Neural cell (in vitro differentiated cells): ENCODE measurements at regions not wholly inside any gene's neighbourhood (a gene's known extent, or its start where the extent isn't known, plus 50 kb on each side); places are given as distances from the start of the nearest gene placed in this dataset.

Experiments
- H2AFZ ChIP-seq: fragments of 200-600, 300-800 bp; sonication (generic), shearing (Covaris generic); 2 replicates; pipeline ENCODE4 v1.6.0; 2014; ENCODE audit warnings: low read depth, mild to moderate bottlenecking, antibody characterized with exemption, low read length, moderate library complexity
- H3F3A ChIP-seq: fragments of 200-600 bp; shearing (Covaris generic); 2 replicates; pipeline ENCODE4 v1.6.1; 2016; ENCODE audit warnings: mild to moderate bottlenecking, moderate library complexity, mixed read lengths, antibody characterized with exemption, low read length; ENCODE audit not compliant: insufficient read depth, poor library complexity, severe bottlenecking
- H3K27ac ChIP-seq: fragments of 200-600, 300-800 bp; sonication (generic), shearing (Covaris generic); 2 replicates; pipeline ENCODE4 v1.5.1; 2014; ENCODE audit warnings: mild to moderate bottlenecking, low read length, moderate library complexity
- H3K27me3 ChIP-seq: fragments of 300-800, 200-600 bp; sonication (generic), shearing (Covaris generic); 2 replicates; pipeline ENCODE4 v1.6.0; 2014; ENCODE audit warnings: mild to moderate bottlenecking, low read depth, low read length, moderate library complexity; ENCODE audit not compliant: insufficient read depth
- H3K36me3 ChIP-seq: fragments of 300-800, 200-600 bp; sonication (generic), shearing (Covaris generic); 2 replicates; pipeline ENCODE4 v1.5.1; 2014; ENCODE audit warnings: mild to moderate bottlenecking, antibody characterized with exemption, low read length, moderate library complexity; ENCODE audit not compliant: insufficient read depth
- H3K4me2 ChIP-seq: fragments of 300-800, 200-600 bp; sonication (generic), shearing (Covaris generic); 2 replicates; pipeline ENCODE4 v1.6.0; 2014; ENCODE audit warnings: mild to moderate bottlenecking, low read length
- H3K4me3 ChIP-seq: fragments of 300-800, 200-600 bp; sonication (generic), shearing (Covaris generic); 2 replicates; pipeline ENCODE4 v1.5.1; 2014; ENCODE audit warnings: mild to moderate bottlenecking, low read length, moderate library complexity
- H3K79me2 ChIP-seq: fragments of 200-600 bp; shearing (Covaris generic); replicated peaks from 2 replicates; pipeline ENCODE4 v1.6.0; 2014; ENCODE audit warnings: mild to moderate bottlenecking, low read length, moderate library complexity; ENCODE audit not compliant: insufficient read depth
- H3K9ac ChIP-seq: fragments of 300-800, 200-600 bp; sonication (generic), shearing (Covaris generic); 2 replicates; pipeline ENCODE4 v1.6.1; 2016; ENCODE audit warnings: mild to moderate bottlenecking, low read length, mixed read lengths
- H3K9me2 ChIP-seq: fragments of 200-600 bp; shearing (Covaris generic); 2 replicates; pipeline ENCODE4 v1.6.1; 2016; ENCODE audit warnings: mild to moderate bottlenecking, low read length, mixed read lengths; ENCODE audit not compliant: insufficient read depth
- H3K9me3 ChIP-seq: fragments of 200-600, 300-800 bp; sonication (generic), shearing (Covaris generic); 2 replicates; pipeline ENCODE4 v1.6.1; 2016; ENCODE audit warnings: mild to moderate bottlenecking, mixed run types, low read length, moderate library complexity, mixed read lengths
- H4K20me1 ChIP-seq: fragments of 200-600 bp; shearing (Covaris generic); 2 replicates; pipeline ENCODE4 v1.6.1; 2016; ENCODE audit warnings: mild to moderate bottlenecking, mixed run types; ENCODE audit not compliant: insufficient read depth
- EP300 ChIP-seq: fragments of 450-650 bp; conservative IDR thresholded peaks from 2 replicates; pipeline ENCODE4 v1.6.1; 2014; ENCODE audit warnings: antibody characterized with exemption, mild to moderate bottlenecking, moderate library complexity; ENCODE audit not compliant: poor library complexity, severe bottlenecking
- EZH2 ChIP-seq: fragments of 200-600, 300-800 bp; shearing (Covaris generic), sonication (generic); IDR thresholded peaks from 2 replicates; pipeline ENCODE4 v1.6.1; 2014; ENCODE audit warnings: antibody characterized with exemption, low read length, borderline replicate concordance, mild to moderate bottlenecking; ENCODE audit not compliant: insufficient read depth, poor library complexity, severe bottlenecking
- MXI1 ChIP-seq: fragments of 450-650 bp; conservative IDR thresholded peaks from 2 replicates; pipeline ENCODE4 v1.6.1; 2014; ENCODE audit warnings: antibody characterized with exemption, mild to moderate bottlenecking; ENCODE audit not compliant: poor library complexity, severe bottlenecking
- POLR2AphosphoS5 ChIP-seq: IDR thresholded peaks from 2 replicates; pipeline ENCODE4 v1.6.1; 2012
- RAD21 ChIP-seq: fragments of 450-650 bp; conservative IDR thresholded peaks from 2 replicates; pipeline ENCODE4 v1.6.1; 2014; ENCODE audit warnings: antibody characterized with exemption, mild to moderate bottlenecking, moderate library complexity
- SMC3 ChIP-seq: fragments of 450-650 bp; conservative IDR thresholded peaks from 2 replicates; pipeline ENCODE4 v1.6.1; 2014; ENCODE audit warnings: antibody characterized with exemption, mild to moderate bottlenecking, moderate library complexity; ENCODE audit not compliant: poor library complexity
- TAF1 ChIP-seq: IDR thresholded peaks from 2 replicates; pipeline ENCODE4 v1.6.1; 2012; ENCODE audit warnings: low read depth
- TF ChIP-seq, protein P1 (sequence below): fragments of 450-650 bp; IDR thresholded peaks from 2 replicates; pipeline ENCODE4 v1.5.1; 2014; ENCODE audit warnings: antibody characterized with exemption, mild to moderate bottlenecking, moderate library complexity; ENCODE audit not compliant: poor library complexity, severe bottlenecking
- TF ChIP-seq, protein P2 (sequence below): IDR thresholded peaks from 2 replicates; pipeline ENCODE4 v1.6.1; 2012; ENCODE audit warnings: borderline replicate concordance

DNA sequence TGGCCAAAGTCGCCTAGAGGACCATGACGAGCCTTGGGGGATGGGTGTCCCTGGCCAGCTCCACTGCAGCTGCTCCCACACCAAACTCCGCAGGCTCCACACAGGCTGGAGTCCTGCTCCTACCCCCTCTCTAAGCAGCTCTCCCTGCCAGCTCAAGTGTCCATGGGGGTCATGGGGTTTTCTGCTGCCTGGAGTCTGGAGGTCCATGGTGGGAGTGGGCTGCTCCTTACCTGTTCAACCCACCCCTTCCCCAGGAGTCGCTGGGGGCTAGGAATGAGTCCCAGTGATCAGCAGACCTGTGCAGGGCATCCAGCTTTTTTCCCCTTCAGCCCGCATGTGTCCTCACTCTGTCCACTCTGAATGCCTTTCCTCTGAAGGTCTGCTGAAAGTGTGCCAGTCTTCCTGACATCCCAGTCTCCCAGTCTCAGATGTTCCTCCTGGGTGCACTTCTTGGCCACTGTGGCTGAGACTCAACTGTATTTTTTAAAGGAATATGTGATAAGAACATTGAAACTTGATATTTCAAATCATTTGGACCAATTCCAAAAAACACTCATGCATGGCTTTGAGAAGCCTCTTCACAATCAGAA is 261.3 kb upstream of the ANKH start:
- TF ChIP-seq POLR2AphosphoS5 = no peak
- no peak for TF ChIP-seq MXI1
- TF ChIP-seq, protein P1, sequence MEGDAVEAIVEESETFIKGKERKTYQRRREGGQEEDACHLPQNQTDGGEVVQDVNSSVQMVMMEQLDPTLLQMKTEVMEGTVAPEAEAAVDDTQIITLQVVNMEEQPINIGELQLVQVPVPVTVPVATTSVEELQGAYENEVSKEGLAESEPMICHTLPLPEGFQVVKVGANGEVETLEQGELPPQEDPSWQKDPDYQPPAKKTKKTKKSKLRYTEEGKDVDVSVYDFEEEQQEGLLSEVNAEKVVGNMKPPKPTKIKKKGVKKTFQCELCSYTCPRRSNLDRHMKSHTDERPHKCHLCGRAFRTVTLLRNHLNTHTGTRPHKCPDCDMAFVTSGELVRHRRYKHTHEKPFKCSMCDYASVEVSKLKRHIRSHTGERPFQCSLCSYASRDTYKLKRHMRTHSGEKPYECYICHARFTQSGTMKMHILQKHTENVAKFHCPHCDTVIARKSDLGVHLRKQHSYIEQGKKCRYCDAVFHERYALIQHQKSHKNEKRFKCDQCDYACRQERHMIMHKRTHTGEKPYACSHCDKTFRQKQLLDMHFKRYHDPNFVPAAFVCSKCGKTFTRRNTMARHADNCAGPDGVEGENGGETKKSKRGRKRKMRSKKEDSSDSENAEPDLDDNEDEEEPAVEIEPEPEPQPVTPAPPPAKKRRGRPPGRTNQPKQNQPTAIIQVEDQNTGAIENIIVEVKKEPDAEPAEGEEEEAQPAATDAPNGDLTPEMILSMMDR = no peak
- TF ChIP-seq SMC3 = no peak
- TF ChIP-seq EZH2 = no peak
- no peak for TF ChIP-seq TAF1
- no peak for TF ChIP-seq RAD21
- TF ChIP-seq EP300 = no peak

DNA sequence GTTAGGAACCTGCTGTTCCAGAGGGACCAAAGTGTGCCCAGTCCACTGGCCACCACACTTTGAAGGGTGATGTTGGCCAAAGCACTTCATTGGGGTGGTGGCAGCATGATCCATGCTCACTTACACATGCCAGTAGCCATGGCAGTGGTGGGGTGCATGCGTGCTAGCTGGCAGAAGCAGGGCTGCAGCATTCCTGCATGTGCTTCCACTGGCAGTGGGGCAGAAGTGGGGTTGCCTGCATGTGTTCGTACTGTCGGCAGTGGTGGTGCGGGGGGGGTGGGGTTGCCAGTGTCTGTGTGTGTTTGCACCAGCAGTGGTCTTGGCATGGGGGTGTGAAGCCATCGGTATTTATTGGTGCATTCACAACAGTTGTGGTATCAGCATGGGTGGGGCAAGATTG is 260.3 kb upstream of the ANKH start:
- Histone ChIP-seq H3F3A (no peaks in the 10 kb centered on the region), H3K4me2 (no peak overlapping the region), H3K9me3 (no peaks in the 10 kb centered on the region), H3K36me3 (no peaks in the 10 kb centered on the region), H4K20me1 (no peaks in the 10 kb centered on the region), H3K9ac (no peak overlapping the region), H2AFZ (no peak overlapping the region), H3K9me2 (no peaks in the 10 kb centered on the region), H3K27me3 (no peaks in the 10 kb centered on the region), H3K27ac (no peak overlapping the region), H3K79me2 (no peaks in the 10 kb centered on the region), H3K4me3 (no peak overlapping the region)
- TF ChIP-seq, protein P2, sequence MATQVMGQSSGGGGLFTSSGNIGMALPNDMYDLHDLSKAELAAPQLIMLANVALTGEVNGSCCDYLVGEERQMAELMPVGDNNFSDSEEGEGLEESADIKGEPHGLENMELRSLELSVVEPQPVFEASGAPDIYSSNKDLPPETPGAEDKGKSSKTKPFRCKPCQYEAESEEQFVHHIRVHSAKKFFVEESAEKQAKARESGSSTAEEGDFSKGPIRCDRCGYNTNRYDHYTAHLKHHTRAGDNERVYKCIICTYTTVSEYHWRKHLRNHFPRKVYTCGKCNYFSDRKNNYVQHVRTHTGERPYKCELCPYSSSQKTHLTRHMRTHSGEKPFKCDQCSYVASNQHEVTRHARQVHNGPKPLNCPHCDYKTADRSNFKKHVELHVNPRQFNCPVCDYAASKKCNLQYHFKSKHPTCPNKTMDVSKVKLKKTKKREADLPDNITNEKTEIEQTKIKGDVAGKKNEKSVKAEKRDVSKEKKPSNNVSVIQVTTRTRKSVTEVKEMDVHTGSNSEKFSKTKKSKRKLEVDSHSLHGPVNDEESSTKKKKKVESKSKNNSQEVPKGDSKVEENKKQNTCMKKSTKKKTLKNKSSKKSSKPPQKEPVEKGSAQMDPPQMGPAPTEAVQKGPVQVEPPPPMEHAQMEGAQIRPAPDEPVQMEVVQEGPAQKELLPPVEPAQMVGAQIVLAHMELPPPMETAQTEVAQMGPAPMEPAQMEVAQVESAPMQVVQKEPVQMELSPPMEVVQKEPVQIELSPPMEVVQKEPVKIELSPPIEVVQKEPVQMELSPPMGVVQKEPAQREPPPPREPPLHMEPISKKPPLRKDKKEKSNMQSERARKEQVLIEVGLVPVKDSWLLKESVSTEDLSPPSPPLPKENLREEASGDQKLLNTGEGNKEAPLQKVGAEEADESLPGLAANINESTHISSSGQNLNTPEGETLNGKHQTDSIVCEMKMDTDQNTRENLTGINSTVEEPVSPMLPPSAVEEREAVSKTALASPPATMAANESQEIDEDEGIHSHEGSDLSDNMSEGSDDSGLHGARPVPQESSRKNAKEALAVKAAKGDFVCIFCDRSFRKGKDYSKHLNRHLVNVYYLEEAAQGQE = no peak
- TF ChIP-seq, protein P1 = no peak
- TF ChIP-seq RAD21 (no peak), MXI1 (no peak), TAF1 (no peak), EP300 (no peak), POLR2AphosphoS5 (no peak), SMC3 (no peak), EZH2 (no peak)

More for the DNA sequence above, 261.3 kb upstream of the ANKH start:
- no peaks in the 10 kb centered on the region for H4K20me1 ChIP-seq
- H3K79me2 ChIP-seq = no peaks in the 10 kb centered on the region
- no peak overlapping the region for H3K27ac ChIP-seq
- no peaks in the 10 kb centered on the region for H3K27me3 ChIP-seq
- H3K9me3 ChIP-seq = no peaks in the 10 kb centered on the region
- no peaks in the 10 kb centered on the region for H3K9me2 ChIP-seq
- H3K36me3 ChIP-seq = no peaks in the 10 kb centered on the region
- no peak overlapping the region for H2AFZ ChIP-seq
- H3F3A ChIP-seq = no peaks in the 10 kb centered on the region
- H3K9ac ChIP-seq = no peak overlapping the region
- no peak overlapping the region for H3K4me3 ChIP-seq
- no peak overlapping the region for H3K4me2 ChIP-seq
